ENCODE measurements at regions not wholly inside any gene's neighbourhood (a gene's known extent, or its start where the extent isn't known, plus 50 kb on each side); places are given as distances from the start of the nearest gene placed in this dataset.

DNA sequence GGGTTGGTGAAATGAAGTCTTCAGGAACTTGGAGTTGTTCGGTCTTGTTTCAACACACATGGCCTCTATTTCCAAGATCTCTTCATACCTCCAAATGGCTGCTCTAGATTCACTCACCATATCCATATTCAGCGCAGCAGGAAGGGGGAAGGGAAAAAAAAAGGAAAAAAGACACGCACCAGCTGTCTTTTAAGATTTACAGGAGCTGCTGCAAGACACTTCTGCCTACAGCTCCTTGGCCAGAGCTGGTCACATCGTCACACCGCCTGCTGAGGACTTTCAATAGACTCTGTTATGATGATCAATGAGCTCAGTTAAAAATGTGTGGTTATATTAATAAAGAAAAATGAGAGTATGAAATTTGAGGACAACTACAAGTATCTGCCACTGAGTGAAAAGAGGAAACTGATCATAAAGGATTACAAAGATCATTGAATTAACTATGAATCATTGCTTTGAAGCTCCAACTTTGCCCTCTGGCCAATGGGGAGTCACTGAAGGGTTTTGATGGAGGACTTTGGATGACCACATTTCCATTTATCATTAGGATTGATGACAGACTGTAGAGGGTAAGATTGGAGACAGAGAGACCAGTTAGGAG lies 182.1 kb upstream of the HMGA2 start:
- Histone ChIP-seq H3K79me2 (ENCODE audit: insufficient read depth, low read depth, low read length) (no peaks in the 10 kb centered on the region), H3K9me3 (ENCODE audit: low read length) (no peaks in the 10 kb centered on the region), H3K4me2 (ENCODE audit: low read length) (no peak overlapping the region), H3K36me3 (ENCODE audit: insufficient read depth, low read length) (no peaks in the 10 kb centered on the region), H3K27ac (ENCODE audit: low read depth, low read length, poor library complexity, severe bottlenecking) (no peak overlapping the region), H3K4me1 (ENCODE audit: insufficient read depth, low read length, poor library complexity, severe bottlenecking) (no peaks in the 10 kb centered on the region), H3K4me3 (ENCODE audit: low read depth, low read length, poor library complexity, severe bottlenecking) (no peak overlapping the region), H3K9me2 (ENCODE audit: insufficient read depth, low read length) (no peaks in the 10 kb centered on the region), H2AFZ (ENCODE audit: low read length) (no peak overlapping the region), H4K20me1 (ENCODE audit: insufficient read depth, low read length) (no peaks in the 10 kb centered on the region)
- TF ChIP-seq EZH2phosphoT487 (IDR thresholded peaks at IDR 0.05; ENCODE audit: borderline replicate concordance, low read depth, low read length): no peak
- TF ChIP-seq, protein P1, sequence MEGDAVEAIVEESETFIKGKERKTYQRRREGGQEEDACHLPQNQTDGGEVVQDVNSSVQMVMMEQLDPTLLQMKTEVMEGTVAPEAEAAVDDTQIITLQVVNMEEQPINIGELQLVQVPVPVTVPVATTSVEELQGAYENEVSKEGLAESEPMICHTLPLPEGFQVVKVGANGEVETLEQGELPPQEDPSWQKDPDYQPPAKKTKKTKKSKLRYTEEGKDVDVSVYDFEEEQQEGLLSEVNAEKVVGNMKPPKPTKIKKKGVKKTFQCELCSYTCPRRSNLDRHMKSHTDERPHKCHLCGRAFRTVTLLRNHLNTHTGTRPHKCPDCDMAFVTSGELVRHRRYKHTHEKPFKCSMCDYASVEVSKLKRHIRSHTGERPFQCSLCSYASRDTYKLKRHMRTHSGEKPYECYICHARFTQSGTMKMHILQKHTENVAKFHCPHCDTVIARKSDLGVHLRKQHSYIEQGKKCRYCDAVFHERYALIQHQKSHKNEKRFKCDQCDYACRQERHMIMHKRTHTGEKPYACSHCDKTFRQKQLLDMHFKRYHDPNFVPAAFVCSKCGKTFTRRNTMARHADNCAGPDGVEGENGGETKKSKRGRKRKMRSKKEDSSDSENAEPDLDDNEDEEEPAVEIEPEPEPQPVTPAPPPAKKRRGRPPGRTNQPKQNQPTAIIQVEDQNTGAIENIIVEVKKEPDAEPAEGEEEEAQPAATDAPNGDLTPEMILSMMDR (conservative IDR thresholded peaks at IDR 0.05; ENCODE audit: low read length): no peak
- DNase-seq (ENCODE audit: low spot score): no peak
- intact Hi-C loops (cut with micrococcal nuclease; ENCODE audit: unreplicated experiment): no loop called here
- CTCF ChIA-PET (ENCODE audit: unreplicated experiment): no interaction called here
- POLR2A ChIA-PET: no interaction called here
- no TSS peak for BruUV-seq (replicated peaks)

DNA sequence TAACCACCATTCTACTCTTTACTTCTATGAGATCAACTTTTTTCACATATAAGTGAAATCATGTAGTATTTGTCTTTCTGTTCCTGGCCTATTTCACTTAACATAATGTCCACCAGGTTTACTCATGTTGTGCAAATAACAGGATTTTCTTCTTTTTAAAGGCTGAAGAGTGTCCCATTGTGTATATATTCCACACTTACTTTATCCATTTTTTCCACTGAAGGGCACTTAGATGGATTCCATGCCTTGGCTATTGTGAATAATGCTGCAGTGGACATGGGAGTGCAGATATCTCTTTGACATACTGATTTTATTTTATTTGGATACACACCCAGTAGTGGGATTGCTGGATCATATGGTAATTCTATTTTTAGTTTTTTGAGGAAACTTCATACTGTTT lies 181.1 kb upstream of the HMGA2 start:
- POLR2A ChIA-PET: no interaction called here
- Histone ChIP-seq H2AFZ (ENCODE audit: low read length) (no peak overlapping the region), H3K9me2 (ENCODE audit: insufficient read depth, low read length) (no peaks in the 10 kb centered on the region), H3K4me3 (ENCODE audit: low read depth, low read length, poor library complexity, severe bottlenecking) (no peak overlapping the region), H3K9me3 (ENCODE audit: low read length) (no peaks in the 10 kb centered on the region), H4K20me1 (ENCODE audit: insufficient read depth, low read length) (no peaks in the 10 kb centered on the region), H3K36me3 (ENCODE audit: insufficient read depth, low read length) (no peaks in the 10 kb centered on the region), H3K79me2 (ENCODE audit: insufficient read depth, low read depth, low read length) (no peaks in the 10 kb centered on the region), H3K4me1 (ENCODE audit: insufficient read depth, low read length, poor library complexity, severe bottlenecking) (no peaks in the 10 kb centered on the region), H3K4me2 (ENCODE audit: low read length) (no peak overlapping the region), H3K27ac (ENCODE audit: low read depth, low read length, poor library complexity, severe bottlenecking) (no peak overlapping the region)
- CTCF ChIA-PET (ENCODE audit: unreplicated experiment): no interaction called here
- intact Hi-C loops (cut with micrococcal nuclease; ENCODE audit: unreplicated experiment): no loop called here
- BruUV-seq (replicated peaks): no TSS peak
- DNase-seq (ENCODE audit: low spot score): no peak
- TF ChIP-seq, protein P1 (conservative IDR thresholded peaks at IDR 0.05; ENCODE audit: low read length): no peak
- no peak for TF ChIP-seq EZH2phosphoT487 (IDR thresholded peaks at IDR 0.05; ENCODE audit: borderline replicate concordance, low read depth, low read length)

DNA sequence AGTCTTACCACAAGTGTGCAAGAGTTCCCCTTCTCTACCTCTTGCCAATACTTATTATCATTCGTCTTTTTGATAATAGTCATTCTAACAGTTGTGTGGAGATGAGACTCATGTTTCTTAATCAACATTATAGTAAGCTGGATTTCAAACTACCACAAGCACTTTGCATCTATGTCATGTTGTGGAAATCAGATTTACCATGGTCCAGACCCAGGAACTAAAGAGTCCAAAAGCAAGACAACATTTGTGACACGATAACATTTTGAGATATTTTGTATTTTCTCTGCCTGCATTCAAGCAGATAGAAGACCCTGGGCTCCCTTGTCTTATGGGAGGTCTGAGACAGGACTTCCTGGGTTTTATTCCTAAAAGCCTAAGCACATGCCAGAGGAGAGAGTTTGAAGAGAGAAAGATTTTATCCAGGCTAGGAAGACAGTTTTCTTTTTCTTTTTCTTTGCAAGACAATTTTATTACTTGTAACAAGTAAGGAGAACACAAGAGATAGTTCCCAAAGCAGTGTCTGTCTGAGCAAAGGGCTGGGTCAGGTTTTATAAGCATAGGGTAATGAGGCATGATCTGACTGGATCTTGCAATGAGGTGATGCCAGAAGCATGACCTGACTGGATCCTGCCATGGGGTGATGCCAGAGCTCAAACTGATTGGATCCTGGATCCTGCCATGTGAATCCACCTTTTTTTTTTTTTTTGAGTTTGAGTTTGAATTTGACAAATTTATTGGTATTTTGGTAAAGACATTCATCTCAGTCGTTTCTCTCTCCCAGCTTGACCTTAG lies 180.5 kb upstream of the HMGA2 start:
- Histone ChIP-seq H3K4me3 (ENCODE audit: low read depth, low read length, poor library complexity, severe bottlenecking) (no peak overlapping the region), H3K36me3 (ENCODE audit: insufficient read depth, low read length) (no peaks in the 10 kb centered on the region), H3K4me2 (ENCODE audit: low read length) (no peak overlapping the region), H3K4me1 (ENCODE audit: insufficient read depth, low read length, poor library complexity, severe bottlenecking) (no peaks in the 10 kb centered on the region), H3K27ac (ENCODE audit: low read depth, low read length, poor library complexity, severe bottlenecking) (no peak overlapping the region), H3K79me2 (ENCODE audit: insufficient read depth, low read depth, low read length) (no peaks in the 10 kb centered on the region), H2AFZ (ENCODE audit: low read length) (no peak overlapping the region), H3K9me3 (ENCODE audit: low read length) (no peaks in the 10 kb centered on the region), H4K20me1 (ENCODE audit: insufficient read depth, low read length) (no peaks in the 10 kb centered on the region), H3K9me2 (ENCODE audit: insufficient read depth, low read length) (no peaks in the 10 kb centered on the region)
- POLR2A ChIA-PET: no interaction called here
- intact Hi-C loops (cut with micrococcal nuclease; ENCODE audit: unreplicated experiment): no loop called here
- no TSS peak for BruUV-seq (replicated peaks)
- DNase-seq (ENCODE audit: low spot score): no peak
- TF ChIP-seq, protein P1 (conservative IDR thresholded peaks at IDR 0.05; ENCODE audit: low read length): no peak
- no peak for TF ChIP-seq EZH2phosphoT487 (IDR thresholded peaks at IDR 0.05; ENCODE audit: borderline replicate concordance, low read depth, low read length)
- CTCF ChIA-PET (ENCODE audit: unreplicated experiment): no interaction called here

Measured in OCI-LY7 (cell line).